ENCODE measurements at regions not wholly inside any gene's neighbourhood (a gene's known extent, or its start where the extent isn't known, plus 50 kb on each side); places are given as distances from the start of the nearest gene placed in this dataset.

GRCh38 chr14:53358166-53358565 is 205.0 kb upstream of the DDHD1 start:
- no peak for DNase-seq

GRCh38 chr14:53356361-53357150 is 203.4 kb upstream of the DDHD1 start:
- DNase-seq, result no peak

- peak; percentile 42 to 72 (median 47) for DNase-seq
These were observed 202.5 kb upstream of the DDHD1 start for GRCh38 chr14:53355581-53356112.

- peak in 1 of 3 donors; percentile 29 for DNase-seq
These were observed 201.2 kb upstream of the DDHD1 start for GRCh38 chr14:53354336-53354735.

GRCh38 chr14:53350866-53351265 is 197.7 kb upstream of the DDHD1 start:
- DNase-seq, result no peak

- DNase-seq, result no peak
These were observed 197.3 kb upstream of the DDHD1 start for GRCh38 chr14:53350429-53350828.

- no peak for DNase-seq
These were observed 193.9 kb upstream of the DDHD1 start for GRCh38 chr14:53346988-53347387.

- no peak for DNase-seq
These were observed 188.2 kb upstream of the DDHD1 start for GRCh38 chr14:53341324-53341723.

- DNase-seq, result no peak
These were observed 185.1 kb upstream of the DDHD1 start for GRCh38 chr14:53338192-53338591.

GRCh38 chr14:53336729-53337128 is 183.6 kb upstream of the DDHD1 start:
- DNase-seq, result no peak

GRCh38 chr14:53333809-53334208 is 180.7 kb upstream of the DDHD1 start:
- DNase-seq, result no peak

- DNase-seq, result no peak
These were observed 178.8 kb upstream of the DDHD1 start for GRCh38 chr14:53331921-53332320.

- DNase-seq, result peak in 1 of 3 donors; percentile 63
These were observed 178.1 kb upstream of the DDHD1 start for GRCh38 chr14:53331247-53331646.

GRCh38 chr14:53330441-53330840 is 177.3 kb upstream of the DDHD1 start:
- DNase-seq, result no peak

GRCh38 chr14:53328841-53329240 is 175.7 kb upstream of the DDHD1 start:
- DNase-seq, result peak; percentile 26 to 75 (median 57)

GRCh38 chr14:53327716-53328115 is 174.6 kb upstream of the DDHD1 start:
- DNase-seq, result no peak

GRCh38 chr14:53325176-53325806 is 172.2 kb upstream of the DDHD1 start:
- DNase-seq, result peak in 1 of 3 donors; percentile 53

- DNase-seq, result no peak
These were observed 163.4 kb upstream of the DDHD1 start for GRCh38 chr14:53316504-53316903.

GRCh38 chr14:53310412-53310811 is 157.3 kb upstream of the DDHD1 start:
- DNase-seq, result no peak

GRCh38 chr14:53306911-53307310 is 153.8 kb upstream of the DDHD1 start:
- peak in 1 of 3 donors; percentile 24 for DNase-seq

- peak; percentile 41 to 88 (median 81) for DNase-seq
These were observed 153.2 kb upstream of the DDHD1 start for GRCh38 chr14:53306267-53306721.

- peak; percentile 37 to 80 (median 58) for DNase-seq
These were observed 151.7 kb upstream of the DDHD1 start for GRCh38 chr14:53304726-53305381.
